ENCODE measurements at regions not wholly inside any gene's neighbourhood (a gene's known extent, or its start where the extent isn't known, plus 50 kb on each side); places are given as distances from the start of the nearest gene placed in this dataset.

DNA sequence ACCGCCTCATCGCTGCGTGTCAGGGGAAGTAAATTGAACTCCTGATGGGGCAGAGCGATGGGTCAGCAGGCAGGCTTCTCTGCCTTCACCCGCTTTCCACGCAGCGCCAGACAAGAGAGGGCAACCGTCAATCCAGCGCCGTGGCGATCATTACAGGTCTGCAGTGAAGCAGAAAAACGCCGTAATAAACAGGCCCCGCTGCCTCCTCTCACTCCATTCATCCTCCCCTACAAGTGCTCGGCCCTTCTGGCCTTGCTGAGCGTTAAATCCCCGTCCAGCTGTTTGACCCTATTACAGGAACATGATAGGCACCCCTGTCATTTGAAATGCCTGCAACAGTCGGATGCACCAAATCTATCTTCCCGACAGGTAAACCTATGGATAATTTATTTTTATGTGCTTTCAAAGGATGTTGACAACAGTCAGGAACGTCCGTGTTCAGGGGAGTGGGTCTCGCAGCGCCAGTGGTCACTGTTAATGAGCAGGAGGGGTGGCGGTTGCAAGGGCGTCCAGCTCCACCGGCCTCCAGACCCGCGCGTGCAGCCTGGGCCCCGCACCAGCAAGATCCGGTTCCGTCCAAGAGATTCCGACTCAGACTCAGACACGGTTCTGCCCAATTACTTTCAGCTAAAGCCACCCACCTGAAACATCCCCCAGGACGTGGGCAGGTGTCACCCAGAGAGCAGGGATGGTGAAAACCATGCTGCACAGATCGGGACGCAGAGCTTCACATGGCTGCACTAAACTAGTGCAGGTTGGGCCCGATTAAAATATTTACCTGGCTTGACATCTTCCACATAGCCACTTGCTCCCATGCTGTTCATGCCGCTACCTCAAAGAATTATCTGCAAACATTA, 508.0 kb upstream of the MGMT start:
- no peak for DNase-seq

DNA sequence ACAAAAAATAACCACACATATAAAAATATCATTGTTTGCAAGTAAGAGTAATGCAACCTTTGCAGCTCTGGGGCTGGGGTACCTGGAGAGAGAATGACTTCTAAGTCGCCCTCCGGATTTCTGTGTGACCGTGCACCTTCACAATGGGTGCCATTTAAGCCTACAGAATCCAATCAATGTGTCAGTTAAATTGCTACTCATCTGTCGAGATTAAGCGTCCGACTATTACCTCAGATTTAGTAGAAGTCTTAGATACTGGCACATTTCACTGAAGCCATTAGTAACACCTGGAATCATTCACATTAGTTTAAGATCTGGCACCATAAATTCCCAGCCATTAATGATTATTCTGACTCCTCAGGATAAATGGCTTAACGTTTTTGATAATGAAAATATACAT, 507.3 kb upstream of the MGMT start:
- DNase-seq, result no peak

DNA sequence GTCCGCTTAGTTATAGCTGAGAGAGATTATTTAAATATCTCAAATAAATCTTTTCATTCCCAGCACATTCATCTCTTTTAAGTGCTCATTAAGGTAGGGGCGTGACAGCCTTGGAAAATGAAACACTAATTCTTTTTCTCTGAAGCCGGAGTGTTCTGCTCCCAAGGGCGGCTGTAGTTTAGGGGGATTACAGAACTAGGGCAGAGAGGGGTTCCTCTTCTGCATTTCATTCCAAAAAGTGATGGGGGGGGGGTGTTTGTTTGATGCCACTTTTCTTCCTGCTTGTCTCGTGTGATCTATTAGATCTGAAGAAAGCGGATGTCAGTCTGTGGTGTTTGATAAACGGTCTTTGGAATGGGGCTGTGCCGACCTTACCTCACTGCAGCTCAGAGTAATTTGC, 506.5 kb upstream of the MGMT start:
- DNase-seq, result no peak

DNA sequence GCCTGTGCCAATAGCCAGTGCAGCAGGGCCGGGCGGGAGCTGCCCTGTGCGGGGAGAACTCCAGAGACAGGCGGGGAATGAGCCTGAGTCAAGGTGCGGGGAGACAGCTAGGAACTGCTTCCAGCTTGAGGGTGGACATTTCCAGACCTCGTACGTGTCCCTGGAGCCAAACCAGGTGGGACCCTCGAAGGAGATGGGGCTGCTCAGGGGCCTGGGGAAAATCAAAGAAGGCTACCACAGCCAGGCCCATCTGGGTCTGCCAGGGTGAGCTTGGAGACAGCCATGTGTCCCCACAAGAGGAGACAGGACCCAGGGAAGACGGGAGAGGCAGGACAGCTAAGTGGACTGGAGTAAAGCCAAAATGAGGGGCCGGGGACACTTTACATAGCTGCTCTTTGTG, 504.9 kb upstream of the MGMT start:
- no peak for DNase-seq

DNA sequence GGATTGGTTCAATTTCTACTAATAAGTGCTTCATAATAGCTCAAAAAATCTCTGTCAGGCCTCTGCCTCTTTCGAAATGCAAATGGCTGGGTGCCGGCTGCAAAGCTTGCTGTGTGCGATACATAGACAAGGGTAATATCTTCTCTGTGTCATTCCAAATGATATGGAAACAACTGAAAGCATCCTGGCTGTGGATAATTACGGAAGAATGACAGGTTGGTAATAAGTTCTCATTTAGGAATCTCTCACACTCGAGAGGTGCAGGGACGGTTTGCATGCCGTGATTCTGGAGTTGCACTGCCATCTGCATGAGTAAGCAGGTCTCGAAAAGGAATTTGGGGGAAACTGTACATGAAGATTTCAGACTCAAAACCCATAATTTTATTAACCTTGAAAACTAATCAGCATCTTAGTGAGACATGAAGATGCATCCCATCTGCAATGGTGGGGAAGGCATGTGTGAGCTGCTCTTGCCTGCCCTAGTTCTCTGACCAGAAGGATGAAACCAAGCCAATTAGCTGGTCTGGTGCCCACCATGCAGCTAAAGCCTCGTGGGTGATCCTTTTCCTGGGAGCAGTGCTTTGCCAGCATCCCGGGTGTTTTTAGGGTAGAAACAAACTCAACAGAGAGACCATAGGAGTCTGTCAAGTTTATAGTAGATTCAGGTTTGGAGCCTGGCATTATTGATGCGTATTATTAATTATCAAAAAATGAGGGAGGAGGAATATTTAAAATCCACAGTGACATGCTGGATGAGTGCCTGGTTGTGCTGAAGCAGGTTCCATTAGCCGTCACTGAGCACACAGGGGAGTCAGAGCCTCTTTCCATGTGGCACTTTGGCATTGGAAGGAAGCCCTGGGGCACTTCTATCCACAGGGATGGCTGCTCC, 503.6 kb upstream of the MGMT start:
- no peak for DNase-seq

DNA sequence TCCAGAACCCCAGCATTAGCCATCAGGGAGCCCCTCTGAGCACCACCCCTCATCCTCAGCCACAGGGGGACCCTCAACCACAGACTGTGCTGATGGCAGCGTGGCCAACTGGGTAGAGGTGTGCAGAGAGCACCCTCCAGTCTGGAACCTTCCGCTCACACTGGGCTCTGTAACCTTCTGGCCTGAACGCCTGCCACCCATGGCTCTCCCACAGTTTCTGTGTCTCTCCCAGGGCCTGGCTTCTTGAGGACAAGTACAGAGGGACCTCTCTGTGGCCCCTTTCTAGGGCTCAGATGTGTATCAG, 503.0 kb upstream of the MGMT start:
- no peak for DNase-seq

DNA sequence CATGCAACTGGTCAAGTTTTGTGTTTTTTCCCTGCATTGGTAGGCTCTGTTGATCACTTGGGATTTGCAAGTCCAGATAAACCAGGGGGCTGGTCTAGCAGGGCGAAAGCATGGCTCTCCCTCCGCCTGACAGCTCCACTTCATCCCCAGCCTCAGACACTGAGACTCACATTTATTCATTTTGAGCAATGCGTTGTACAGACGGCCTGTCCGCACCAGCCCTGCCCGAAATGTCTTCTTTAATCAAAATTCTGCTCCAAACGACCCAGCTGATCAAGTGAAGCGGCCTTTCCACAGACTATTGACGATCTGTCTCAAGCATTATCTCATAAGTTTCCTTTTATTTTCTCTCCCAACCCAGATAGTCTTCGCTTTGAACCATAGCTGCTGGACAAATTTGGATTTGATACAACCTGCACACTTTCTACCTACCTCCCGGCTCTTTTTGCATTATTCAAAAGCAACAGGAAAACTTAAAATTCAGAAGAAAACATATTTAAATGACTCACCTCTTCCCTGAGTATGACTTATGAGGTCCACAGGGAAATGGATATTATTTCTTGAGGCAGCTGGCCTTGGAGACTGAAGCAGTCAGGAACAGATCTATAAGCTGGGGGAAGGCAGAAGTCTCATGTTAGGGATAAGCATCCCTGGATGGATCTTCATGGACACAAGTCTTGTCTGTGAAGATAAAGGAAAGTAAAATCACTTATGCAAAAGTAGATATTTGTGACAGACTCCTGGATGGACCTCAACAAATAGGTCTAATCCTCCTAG, 498.9 kb upstream of the MGMT start:
- no peak for DNase-seq

DNA sequence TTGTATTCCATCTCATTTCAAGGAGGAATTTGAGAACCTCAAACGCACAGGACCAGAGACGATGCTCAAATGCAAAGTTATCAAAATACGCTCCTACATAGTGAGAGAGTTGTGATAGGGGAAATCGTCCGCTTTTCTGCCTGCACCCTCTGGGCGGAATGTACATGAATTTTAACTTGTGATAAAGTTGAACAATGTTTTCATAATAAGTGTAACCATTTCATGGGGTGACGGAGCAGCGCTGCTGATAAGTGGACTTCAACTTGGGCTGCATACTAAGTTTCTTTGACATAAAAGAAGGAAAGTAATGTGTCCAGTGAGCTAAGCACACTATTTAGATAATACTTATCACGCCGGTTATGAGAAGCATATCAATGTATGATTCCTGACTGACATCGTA, 497.5 kb upstream of the MGMT start:
- no peak for DNase-seq

DNA sequence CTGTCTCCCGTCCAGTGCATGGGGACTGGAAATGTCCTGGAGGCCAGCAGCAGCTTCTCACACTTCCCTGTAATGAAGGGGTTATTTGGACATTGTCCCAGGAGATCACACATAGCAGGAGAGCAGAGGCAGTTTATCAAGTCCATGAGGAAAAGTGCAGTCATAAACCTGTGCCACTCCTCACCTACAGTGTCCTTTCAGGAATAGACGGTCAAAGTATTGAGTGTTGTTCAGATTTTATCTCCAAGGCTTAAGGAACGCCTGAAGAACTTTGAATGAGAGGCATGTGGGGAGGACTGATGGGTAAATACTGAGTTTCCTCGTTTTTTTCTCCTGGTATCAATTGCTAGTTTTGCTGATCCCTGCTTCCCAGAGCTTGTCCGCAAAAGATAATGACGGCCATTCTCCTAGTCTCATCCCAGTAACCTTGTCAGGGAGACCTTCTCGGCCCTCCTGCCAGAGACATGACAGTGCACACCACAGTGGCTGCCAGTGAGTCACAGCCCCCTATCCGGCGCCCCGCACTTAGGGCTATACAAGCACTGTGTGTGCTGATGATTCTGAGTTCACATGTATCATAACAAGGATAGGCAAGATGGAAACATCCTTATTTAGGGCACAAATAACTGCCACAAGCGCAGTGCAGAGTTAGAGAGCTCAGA, 495.5 kb upstream of the MGMT start:
- DNase-seq, result no peak

DNA sequence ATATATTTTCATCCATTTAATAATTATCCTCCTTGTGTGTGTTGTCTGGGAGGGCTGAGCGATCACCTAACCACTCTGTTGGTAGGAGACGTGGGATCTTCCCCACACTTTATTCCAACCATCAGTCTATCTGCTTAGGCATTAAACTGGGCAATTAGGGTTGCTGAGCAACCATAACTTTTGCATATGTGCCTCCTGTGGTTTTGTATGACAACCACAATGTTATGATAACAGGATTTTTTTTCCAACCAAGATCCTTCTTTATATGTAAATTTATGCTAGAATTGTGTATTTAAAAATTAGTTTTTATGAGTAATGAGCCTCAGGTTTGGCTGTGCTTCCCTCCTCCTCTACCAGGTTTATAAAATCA, 495.0 kb upstream of the MGMT start:
- no peak for DNase-seq

DNA sequence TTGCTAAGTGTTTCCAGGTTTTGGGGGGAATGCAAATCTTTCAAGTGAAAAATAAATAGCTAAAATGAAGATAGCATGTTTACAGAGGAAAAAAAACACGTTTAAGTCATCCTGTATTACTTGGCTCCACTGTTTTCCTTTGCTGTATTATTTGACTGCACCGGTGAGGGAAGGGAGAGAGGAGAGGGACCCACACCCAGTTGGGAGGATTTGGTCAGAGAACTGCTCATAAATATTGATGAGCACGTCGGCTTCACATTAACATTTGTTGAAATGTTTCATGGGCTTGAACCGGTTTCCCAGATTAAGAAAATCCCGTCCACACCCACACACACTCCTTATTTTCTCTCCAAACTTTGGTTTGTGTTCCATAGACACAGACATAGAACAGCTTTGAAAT, 493.8 kb upstream of the MGMT start:
- DNase-seq, result no peak

DNA sequence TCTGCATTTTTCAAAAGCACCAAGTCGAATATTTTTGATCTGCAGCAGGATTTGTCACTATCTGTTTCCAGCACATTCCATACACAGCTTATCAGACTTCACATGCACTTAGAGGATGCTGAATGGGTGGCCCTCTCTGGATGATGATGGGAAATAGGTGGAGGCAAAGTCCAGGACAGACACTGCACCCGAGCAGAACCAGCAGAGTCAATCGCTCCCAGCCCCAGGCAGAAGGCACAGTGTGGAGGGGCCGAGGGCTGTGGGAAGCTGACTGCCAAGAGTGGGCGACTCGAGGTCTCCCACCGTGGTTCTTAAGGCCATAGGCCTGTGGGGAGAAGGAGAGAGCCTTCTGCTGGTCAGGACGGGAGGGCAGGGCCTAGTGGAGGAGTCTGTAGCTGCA, 490.2 kb upstream of the MGMT start:
- no peak for DNase-seq

DNA sequence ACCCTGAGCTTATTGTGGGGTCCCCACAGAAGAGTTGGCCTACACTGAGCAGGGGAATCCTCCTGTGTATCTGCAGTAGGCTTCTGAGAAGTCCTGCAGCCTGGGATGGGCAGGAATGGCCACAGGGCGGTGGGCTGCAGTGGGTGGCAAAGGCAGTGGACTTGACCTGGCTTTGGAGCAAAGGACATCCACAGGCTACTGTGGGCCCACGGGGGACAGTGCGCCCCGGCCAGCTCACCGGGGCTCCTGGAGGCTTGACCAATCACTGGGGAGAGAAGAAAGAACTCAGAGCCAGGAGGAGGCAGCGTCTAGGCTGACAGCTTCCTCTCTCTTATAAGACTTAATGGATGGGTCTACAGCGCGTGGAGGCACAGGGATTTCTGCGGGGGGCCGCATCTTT, 488.8 kb upstream of the MGMT start:
- DNase-seq, result no peak

DNA sequence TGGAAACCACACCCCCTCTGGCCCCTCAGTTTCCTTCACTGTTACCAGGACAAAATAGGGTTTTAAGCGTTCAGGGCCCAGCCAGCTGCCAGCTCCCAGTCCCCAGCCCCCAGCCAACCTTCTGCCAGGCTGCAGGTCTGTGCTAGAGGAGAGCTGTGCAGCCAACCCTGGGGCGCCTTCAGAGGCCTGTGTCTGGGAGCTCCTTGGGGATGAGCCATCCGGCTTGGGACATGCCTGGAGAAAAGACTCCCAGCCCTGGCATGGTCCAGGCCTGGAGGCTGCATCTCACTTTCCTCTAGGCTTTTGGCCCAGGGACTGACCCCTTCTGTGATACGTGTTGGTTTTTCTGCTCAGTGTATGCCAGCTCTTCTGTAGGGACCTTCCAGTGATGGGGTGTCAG, 487.6 kb upstream of the MGMT start:
- no peak for DNase-seq

DNA sequence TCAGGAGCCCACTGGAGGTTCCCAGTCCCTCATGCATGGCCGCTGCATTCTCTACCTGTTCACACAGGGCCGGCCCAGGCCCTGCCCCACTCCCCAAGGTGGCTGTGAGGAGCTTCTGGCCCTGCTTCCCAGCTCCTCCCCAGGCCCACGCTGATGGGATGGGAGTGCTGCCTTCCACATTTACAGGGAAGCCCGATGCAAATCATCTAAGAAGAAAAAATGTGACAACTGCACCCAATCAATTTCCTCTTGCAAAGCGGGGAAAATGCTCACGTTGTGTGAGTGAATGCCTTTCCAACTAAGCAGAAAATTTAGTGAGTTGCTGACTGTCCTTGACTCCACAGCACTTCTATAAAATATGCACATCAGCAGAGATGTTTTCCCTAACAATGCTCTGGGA, 485.8 kb upstream of the MGMT start:
- no peak for DNase-seq

DNA sequence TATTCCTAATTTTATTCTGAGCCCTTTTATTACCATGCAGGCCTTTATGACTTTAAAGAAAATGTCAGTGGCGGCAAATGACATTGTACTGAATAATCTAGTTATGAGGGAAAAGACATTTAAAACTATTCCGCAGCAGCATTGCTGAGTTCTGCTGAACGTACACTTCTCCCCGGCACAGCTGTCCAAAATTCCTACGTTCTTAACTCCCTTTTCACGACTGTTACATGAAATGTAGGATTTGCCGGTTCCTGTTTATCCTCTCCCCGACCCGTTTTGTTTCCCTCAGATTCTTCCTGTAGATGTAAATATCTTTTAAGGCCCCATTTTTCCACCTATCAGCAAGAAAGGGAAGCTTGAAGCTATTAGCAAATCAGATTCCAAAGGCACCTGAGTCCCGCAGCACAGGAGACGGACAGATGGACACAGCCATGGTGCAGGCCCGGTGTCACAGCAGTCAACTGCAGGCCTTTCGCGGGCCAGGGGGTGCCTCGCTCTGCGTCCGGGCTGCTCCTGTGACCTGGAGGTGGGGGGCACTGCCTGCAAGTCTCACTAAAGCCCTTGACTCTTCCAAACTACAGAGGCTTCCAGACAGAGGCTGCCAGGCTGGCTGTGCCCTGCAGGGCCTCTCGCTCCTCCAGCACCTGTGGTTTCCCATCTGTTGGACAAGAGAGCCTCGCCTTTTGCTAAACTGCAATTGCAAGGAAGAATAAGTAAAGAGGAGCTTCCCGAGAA, 485.0 kb upstream of the MGMT start:
- no peak for DNase-seq

DNA sequence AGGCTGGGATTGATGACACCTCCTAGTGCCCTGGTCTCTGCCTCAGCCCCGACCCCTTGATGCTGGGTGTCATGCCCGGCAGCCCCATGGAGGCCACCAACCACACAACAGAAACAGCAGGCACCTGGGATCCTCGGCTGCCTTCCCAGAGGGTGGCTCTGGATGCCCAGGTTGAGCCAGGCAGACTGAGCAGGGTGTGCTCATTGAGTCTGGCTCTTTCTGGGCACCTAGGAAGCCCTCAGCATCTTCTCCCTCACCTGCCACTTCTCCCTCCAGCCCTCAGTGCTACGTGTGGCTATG, 484.5 kb upstream of the MGMT start:
- DNase-seq, result no peak

DNA sequence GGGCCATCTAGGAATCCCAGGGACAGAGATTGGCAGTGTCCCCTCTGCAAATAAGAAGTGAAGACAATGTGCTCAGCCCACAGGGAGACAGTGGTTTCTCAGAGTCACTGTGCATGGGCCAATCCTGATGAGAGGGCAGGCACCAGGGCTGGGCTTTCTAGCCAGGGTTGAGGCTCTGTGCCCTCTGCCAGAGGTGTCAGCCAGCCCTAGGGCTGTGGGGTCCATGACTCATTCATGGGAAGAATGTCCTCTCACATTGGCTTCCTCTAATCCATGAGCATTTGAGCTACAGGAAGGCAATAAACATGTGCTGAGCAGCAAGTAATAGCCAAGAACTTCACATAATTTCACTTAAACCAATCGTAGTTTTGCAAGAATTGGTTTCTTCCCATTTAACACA, 482.0 kb upstream of the MGMT start:
- no peak for DNase-seq

DNA sequence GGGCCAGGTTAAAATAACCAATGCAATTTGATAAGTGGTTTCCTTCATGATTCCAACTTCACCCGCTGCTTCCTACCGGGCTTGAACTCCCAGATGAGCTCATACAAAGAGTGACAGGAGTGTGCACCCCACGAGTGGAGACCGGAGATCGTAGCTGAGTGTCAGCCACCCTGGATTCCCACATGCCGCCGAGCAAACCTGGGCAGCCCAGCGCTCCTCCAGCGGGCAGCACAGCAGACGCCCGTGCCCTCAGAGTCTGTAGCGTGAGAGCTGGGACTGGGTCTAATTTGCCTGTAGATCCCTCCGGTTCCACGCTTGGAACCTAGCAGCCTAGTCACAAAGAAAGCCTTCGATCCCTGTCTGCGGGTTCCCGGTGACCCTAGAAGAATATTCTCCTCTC, 476.1 kb upstream of the MGMT start:
- no peak for DNase-seq

DNA sequence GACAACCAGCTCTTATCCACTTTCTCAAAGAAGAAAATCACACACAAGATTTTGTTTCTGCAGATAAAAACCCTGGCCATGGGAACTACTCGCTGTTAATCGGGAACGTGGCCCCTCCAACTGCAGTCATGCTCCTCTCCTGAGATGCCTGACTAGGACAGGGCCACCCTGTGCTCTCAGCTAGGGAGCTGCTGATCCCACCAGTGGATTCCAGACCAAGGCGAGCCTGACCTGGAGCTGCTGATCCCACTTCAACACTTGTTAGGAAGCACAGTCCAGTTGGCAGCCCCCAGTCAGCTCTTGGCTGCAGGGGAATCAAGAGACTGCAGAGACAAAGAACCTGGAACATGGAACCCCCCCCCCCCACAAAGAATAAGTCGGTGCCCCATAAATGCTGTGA, 474.3 kb upstream of the MGMT start:
- no peak for DNase-seq

DNA sequence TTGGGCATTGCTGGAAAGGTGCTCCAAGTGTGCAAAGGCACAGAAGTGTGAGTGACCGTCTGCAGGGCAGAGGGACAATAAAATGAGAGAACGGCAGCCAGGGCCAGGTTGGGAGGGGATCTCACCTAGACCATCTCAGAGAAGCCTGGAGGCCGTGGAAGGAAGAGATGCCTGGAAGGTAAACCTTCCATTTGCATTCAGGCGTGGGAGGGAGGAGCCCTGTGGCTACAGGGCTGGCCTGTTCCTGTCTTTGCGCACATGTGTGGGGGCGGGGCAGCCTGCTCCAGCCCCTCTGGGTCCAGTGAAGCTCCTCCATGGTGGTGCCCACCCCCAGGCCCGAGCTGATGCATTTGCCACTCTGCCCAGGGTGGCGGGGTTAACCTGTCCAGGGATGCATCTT, 473.6 kb upstream of the MGMT start:
- no peak for DNase-seq

DNA sequence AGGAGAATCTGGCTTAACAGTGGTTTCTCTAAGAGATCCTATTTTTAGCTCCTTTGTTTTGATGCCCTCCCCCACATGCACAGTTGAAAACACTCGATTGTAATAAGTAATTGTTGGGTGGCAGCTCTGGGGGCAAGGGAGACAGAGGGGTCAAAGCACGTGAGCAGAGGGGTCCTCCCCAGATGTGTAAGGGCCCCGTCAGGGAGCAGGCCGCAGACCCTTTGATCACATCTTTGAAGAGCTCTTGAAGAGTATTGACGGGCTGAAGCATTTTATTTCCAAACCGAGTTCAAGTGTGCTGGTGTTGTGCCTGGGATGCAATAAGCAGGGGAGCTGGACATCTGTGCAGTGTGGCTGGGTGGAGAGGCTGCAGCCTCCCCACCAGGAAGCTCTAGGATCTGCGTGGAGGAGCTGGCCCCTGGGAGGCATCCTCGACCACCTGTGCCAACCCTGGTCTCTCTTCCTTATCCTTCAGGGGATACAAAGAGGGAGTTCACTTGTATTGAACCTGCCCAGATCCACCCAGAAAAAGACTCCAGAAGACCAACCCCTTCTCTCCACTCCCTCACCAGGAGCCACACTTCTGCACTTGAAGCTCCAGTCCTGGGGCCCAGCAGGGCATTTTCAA, 473.0 kb upstream of the MGMT start:
- DNase-seq, result no peak

All from RPMI8226 (cell line).